GM18505 (cell line): ENCODE measurements at regions not wholly inside any gene's neighbourhood (a gene's known extent, or its start where the extent isn't known, plus 50 kb on each side); places are given as distances from the start of the nearest gene placed in this dataset.

Experiments used
- ATAC-seq: cut with Tn5 transposase; IDR thresholded peaks from one replicate; pipeline ENCODE4 v1.9.1; 2021; ENCODE audit not compliant: unreplicated experiment
- POLR2A ChIP-seq: IDR thresholded peaks from 4 replicates; pipeline ENCODE4 v1.6.1; 2011; ENCODE audit warnings: borderline replicate concordance; ENCODE audit not compliant: insufficient read depth, insufficient read length; ENCODE audit errors: extremely low read depth

DNA sequence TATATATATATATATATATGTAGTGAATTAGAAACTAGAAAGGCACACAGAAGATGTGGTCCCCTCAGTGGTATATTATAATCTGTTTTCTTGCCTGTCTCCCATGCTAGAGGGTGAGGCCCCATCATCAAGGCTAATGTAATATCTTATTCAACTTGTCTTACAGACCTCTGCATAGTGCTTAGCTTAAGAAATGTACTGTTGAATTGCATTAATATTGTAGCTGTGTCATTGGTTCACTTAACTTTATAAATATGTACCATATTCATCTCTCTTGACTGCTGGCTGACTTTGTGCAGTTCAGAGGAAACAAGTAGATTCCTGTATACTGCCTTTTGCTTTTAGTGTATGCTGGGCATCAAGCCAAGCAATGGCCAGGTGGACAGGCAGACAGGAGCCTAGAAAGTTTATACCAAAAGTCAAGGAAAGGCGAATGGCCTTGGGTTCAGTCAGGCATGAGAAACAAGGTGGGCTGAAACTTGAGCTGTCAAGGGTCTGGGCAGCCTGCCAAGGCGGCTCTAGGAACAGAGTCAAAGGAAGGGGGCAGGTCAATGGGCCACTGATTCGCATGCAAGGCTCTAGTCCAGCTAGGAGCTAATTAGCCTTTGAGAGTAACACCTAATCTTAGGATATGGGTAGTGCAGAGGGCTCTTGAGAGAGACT lies 78.8 kb upstream of the LEF1 start:
- no peak for ATAC-seq
- TF ChIP-seq POLR2A, result no peak

DNA sequence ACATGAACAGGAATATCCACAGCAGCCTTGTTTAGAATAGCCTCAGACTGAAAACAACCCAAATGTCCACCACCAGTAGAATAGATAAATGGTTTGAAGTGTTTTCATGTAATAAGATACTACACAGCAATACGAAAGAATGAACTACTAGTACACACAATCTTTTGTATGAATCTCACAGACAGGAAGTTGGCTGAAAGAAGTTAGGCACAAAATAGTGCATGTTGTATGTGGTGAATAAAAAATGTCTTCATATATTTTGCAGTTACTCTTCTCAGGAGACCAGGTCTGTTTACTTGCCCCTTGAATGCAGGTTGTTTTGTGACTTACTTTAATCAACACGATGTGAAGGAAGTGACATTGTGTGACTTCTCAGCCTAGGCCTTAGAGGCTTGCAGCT lies 75.9 kb upstream of the LEF1 start:
- ATAC-seq, result no peak
- TF ChIP-seq POLR2A, result no peak

DNA sequence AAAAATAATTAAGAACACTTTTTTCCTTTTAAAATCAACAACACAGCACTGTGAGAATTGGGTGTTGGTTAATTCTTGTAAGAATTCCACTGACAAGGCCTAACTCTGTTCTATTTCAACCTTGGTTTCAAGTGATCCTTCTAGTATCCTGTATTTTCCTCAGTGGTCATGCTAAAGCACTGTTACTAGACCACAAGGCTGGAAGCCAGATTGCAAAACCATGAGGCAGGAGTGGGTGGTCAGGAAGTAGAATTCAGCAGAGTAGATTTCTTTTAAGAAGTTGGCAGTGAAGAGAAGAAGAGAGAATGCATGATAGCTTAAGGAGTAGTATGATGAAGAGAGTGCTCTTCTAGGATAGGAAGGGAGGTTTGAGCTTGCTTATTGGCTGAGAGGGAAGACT lies 71.6 kb upstream of the LEF1 start:
- no peak for ATAC-seq
- no peak for TF ChIP-seq POLR2A

DNA sequence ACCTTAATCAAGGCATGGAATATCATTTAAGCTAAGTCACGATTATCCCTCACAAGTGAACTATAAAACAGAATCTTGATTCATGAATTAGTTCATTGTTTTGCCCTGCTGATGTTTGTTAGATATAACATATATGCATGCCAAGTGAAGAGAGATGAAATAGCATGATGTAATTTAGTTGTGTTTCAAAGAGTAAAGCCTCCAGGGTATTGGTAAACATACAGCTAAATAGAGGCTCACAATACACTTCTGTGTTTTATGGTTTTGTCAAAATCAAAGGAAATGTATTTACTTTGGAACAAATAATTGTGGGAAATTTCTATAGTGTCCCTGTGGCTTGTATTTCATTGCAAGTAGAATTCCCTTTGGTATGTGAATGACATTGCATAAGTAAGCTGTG lies 69.0 kb upstream of the LEF1 start:
- TF ChIP-seq POLR2A, result no peak
- ATAC-seq, result no peak

DNA sequence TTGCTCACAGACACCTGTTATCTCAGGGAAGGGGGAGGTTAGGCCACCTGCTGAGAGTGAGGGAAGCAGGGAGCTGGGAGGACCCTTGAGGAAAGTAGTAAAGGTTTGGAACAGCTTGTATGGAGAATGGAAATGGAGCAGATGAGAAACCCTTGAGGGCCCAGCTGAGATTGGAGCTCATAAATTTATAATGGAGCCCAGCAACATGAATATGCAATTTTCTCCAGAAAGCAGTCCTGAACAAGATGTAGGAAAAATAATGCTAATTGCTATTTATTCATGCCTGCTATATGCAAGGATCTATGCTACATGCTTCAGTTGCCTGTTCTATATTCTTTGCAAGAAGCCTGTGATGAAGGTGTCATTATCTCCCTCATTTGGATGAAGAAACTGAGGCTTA lies 67.5 kb upstream of the LEF1 start:
- ATAC-seq, result no peak
- no peak for TF ChIP-seq POLR2A

DNA sequence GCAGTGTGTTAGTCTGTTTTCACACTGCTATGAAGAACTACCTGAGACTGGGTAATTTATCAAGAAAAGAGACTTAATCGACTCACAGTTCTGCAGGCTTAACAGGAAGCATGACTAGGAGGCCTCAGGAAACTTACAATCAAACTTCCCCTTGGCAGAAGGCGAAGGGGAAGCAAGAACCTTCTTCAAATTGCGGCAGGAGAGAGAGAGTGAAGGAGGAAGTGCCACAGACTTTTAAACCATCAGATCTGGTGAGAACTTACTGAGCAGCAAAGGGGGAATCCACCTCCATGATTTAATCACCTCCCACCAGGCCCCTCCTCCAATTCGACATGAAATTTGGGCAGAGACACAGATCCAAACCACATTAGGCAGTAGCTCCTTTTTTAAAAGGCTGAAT lies 59.2 kb upstream of the LEF1 start:
- no peak for TF ChIP-seq POLR2A
- no peak for ATAC-seq

DNA sequence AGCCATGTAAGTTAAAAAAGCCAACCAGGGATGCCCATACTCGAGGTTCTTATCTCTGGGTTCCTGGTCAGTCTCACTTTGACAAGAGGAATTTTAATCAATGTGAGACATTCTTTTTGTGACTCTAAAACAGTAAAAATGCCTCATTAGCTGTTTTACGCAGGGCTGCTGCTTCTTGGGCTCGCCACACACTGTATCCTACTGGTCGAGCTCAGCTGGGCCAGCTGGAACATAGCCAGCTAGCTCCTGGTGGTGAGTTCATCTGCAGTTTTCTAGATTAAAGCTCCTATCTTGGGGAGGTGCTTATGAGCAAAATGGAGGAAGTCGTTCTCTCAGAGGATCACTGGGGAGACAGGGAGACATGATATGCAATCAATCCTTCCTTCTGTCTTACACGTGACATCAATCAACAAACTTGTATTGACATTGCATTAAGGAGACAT lies 55.9 kb upstream of the LEF1 start:
- no peak for TF ChIP-seq POLR2A
- ATAC-seq, result no peak

DNA sequence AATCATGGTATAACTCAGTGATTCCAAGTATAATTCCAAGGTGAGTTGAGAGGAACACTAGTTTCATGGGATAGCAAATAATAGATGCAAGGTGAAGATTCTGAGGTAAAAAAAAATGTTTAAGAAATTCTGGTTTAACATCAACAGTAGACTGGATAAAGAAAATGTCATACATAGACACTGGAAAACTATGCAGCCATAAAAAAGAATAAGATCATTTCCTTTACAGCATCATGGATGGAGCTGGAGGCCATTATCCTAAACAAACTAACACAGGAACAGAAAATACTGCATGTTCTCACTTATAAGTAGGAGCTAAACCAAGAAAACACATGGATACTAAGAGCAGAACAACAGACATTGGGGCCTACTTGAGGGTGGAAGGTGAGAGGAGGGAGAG lies 54.6 kb upstream of the LEF1 start:
- ATAC-seq, result no peak
- no peak for TF ChIP-seq POLR2A

DNA sequence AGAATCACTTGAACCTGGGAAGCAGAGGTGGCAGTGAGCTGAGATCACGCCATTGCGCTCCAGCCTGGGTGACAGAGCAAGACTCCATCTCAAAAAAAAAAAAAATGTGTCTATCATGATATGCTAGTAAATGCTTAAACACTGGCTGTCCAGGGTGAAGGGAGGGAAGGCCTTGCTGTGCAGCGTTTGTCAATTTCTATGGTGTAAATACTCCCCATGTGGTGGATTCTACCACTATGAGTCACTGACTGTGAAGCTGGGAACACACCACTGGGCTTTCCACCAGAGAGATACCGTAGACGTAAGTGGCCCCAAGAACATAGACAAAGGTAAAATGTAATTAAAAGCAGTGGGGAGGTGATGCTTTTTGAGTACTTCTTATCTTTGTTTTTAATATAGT lies 51.3 kb upstream of the LEF1 start:
- no peak for TF ChIP-seq POLR2A
- ATAC-seq, result no peak
